ENCODE measurements at regions not wholly inside any gene's neighbourhood (a gene's known extent, or its start where the extent isn't known, plus 50 kb on each side); places are given as distances from the start of the nearest gene placed in this dataset.

- TF ChIP-seq CTCF (IDR thresholded peaks at IDR 0.05; ENCODE audit: insufficient read depth, low read length): no peak
- no peak for TF ChIP-seq POLR2AphosphoS5 (IDR thresholded peaks at IDR 0.05; ENCODE audit: low read depth)
- TF ChIP-seq REST (IDR thresholded peaks at IDR 0.05; ENCODE audit: insufficient replicate concordance, low read depth): no peak
- TF ChIP-seq GABPA (IDR thresholded peaks at IDR 0.05; ENCODE audit: low read depth): no peak
Observed at GRCh38 chr2:223365158-223365679, 236.9 kb downstream of the SCG2 start.
